ENCODE measurements at regions not wholly inside any gene's neighbourhood (a gene's known extent, or its start where the extent isn't known, plus 50 kb on each side); places are given as distances from the start of the nearest gene placed in this dataset.

DNA sequence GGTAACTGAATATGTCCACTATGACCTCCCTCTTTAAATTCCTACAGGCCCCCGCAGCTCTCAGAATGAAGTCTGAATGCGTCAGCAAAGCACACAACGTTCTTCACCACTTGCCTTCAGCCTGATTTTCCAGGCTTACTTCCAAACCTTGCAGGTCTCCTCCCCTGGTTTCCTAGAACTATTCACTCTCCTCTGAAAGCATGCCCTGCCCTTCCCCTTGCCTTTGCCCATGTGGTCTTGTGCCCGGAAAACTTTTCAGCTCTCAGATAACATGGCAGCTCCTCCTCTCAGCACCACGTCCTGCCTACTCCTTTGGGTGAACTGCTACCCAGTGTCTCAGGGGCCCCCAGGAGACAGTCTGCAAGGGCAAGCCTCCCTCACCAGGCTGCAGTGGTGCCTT lies 268.5 kb upstream of the LDB2 start:
- no peak for DNase-seq

DNA sequence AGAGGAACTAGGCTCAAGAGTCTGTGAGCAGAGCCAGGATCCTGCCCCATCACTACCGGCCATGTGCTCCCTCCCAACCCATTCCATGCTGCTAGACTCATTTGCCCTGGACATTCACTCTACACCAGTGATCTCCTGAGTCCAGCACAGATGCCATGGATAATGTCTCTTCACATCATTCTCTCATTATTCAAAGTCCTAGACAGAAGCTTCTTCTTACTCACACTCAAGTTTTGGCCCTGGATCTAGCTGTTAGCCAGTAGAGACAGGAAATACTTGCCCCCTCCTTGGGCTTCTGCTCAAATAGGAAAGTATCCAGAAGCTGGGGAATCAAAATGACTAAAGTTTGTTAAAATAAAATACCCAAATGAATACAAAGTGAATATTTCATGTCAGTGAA lies 266.8 kb upstream of the LDB2 start:
- no peak for DNase-seq

DNA sequence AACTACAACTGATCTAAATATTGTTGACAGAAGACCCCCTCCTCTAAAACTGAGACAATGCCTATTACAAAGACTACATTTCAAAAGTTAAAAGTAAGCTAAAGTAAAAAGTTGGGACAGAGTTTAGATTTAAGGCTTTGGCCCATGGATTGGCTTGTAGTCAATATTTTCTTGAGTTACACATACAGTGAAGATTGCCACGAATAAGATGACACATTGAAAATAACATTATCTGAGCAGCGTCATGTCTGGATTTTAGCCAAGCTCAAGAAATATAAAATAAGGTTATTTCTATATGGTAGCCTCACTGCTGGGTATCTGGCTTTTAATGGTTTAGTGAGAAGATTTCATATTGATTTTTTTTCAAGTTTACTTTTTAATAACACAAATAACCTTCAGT lies 266.2 kb upstream of the LDB2 start:
- no peak for DNase-seq

DNA sequence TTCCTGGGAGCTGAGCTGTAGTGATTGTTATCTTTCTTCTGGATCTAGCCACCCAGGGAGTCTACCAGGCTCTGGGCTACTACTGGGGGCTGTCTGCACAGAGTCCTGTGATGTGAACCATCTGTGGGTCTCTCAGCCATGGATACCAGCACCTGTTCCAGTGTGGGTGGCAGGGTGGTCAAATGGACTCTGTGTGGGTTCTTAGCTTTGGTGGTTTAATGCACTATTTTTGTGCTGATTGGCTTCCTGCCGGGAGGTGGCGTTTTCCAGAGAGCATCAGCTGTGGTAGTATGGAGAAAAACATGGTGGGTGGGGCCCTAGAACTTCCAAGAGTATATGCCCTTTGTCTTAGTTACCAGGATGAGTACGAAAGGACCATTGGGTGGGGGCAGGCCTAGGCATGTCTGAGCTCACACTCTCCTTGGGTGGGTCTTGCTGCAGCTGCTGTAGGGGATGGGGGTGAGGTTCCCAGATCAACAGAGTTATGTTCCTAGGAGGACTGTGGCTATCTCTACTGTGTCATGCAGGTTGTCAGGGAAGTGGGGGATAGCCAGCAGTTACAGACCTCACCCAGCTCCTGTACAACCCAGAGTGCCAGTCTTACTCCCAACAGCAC lies 264.8 kb upstream of the LDB2 start:
- no peak for DNase-seq

DNA sequence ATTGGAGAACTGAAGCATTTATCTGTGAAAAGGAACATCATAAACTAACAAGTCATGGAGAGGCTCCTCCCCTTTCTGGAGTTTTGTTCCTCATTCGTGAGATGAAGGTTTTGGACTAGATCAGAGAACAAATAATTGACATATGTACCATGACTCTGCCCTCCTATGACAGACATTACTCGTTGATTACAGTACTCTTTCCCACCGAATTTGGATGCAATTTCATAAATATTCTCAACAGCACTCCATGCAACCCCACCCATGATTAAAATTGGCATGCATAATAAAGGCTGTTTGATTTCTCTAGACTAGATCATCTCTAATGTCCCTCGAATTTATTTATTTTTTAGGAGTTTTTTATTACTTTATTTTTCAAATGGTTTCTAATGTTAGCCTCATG lies 258.9 kb upstream of the LDB2 start:
- no peak for DNase-seq

DNA sequence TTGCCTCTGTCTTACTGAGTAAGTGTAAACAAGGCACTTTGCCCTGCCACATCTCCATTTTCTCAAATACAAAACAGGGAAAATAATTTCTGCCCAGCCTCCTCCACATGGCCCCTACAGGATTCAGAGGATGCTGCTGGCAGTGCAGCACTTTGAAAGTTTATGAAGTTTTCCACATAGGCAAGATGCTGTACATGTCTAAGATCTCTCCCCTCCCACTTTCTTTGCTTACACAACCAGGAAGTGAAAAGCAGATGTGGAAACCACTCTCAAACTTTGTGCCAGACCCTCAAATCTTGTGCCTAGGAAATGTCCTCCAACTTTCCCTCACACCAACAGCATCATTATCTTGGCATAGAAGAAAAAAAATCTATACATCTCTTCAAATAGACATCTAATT lies 257.0 kb upstream of the LDB2 start:
- no peak for DNase-seq

DNA sequence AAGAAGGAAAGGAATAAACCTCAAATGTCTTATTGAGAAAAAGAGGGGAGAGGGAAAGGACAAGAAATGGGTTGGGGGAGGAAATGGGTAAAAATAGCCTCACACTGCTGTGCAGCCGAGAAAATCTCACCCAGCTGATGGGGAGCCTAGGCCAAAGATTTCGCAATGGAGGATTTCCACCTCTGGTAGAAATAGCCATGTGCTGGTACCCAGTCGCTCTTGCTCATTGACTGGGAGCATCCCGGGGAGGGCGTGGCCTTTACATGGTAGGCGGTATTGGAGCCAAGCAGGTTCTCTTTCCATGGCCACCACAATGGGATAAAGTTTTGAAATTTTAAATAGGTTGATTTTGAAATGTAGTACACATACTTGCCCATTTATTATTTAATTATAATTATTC lies 255.1 kb upstream of the LDB2 start:
- DNase-seq = no peak

DNA sequence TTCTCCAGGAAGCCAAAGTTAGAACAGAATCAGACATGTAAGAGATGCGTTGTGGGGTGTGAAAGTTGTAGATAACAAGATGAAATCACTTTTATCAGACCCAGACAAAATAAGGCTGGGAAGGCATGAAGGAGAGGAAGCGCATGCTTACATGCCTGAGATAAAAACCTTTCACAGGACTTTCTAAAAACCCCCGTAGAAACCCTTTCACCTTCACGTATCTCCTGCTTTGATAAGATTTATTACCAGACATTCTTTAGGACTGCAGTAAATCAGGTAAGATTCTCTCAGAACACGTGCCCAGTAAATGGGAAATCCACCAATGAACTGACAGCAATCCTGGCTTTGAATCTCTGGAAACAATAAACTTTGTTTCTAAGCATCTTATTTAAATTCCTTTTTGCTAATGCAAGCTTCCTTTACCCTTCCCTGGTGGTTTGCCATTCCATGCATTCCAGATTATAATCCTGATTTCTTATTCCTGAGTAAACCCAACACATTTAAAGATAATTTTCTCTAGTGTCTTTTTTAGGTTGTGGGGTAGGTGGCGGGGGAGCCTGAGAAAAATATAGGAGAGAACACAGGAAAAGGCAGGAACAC lies 254.6 kb upstream of the LDB2 start:
- no peak for DNase-seq

DNA sequence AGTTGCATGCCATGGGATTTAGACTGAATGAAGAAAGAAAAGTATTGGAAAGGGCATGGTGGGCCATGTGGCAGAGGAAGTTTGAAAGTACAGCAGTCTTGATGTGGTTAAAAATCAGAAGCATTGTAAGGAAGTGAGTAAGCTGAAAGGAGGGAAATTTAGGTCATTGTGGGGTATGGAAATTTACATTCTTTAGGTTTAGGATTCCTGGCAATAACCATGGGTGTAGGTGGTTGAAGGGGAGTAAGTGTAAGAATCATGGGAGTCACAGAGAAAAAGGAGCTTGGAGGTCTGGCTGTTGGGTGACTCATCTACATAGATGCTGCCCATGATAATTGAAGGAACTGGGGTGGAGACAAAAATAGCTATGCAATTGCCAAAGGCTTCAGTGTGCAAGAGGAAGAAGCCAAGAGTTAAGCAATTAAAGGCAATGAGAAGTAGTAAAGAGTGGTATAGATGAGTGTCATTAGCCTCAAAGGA lies 243.8 kb upstream of the LDB2 start:
- DNase-seq = no peak

DNA sequence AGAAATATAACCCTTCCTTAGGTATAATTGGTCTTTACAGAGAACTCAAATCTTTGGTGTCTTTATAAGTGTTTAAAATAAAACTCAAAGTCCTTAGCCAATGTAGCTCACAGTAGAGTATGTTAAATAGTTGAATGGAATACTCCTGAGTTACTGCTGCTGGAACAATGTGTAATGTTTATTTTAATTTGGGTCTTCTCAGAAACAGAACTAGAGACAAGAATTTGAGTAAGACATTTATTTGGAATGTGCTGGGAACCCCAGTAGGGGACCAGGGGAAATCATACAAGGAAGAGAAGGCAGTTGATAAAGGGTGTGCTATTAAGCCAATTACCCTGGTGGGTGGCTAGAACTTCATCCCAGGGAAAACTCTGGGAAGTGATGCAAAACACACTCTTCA lies 240.4 kb upstream of the LDB2 start:
- no peak for DNase-seq

DNA sequence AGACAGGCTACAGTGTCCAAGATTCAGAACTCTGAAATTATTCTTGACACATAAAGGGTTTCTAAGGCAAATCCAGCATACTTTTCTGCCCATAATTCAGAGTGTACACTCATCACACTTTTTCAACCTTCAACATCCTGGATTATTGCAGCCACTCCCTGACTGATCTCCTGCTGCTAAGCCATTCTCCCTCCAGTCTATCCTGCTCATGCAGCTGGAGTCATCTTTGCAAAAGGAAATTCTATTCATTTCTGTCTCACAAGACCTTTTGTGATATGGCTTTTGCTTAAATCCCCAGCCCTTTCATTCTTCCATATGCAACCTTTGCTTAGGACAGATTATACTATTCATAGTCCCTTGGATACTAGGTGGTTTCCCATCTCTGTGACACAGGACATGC lies 236.1 kb upstream of the LDB2 start:
- DNase-seq = no peak

DNA sequence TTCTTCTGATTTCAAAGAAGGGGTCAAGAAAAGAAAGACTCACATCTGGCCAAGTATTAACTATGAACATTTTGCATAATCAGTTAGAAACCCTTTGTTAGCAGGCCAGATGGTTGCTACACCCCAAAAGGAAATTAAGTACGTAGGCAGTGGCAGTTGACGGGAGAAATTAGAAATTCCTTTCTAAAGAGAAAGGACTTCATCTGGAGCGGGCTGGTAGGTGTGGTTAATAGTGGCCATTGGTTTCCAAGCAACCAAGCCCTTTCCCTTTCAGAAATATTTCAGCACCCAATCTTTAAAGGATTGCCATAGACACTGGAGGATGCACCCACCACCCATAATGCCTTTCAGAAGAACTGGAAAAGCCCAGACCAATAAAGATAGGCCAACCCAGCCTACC lies 235.7 kb upstream of the LDB2 start:
- DNase-seq = no peak

DNA sequence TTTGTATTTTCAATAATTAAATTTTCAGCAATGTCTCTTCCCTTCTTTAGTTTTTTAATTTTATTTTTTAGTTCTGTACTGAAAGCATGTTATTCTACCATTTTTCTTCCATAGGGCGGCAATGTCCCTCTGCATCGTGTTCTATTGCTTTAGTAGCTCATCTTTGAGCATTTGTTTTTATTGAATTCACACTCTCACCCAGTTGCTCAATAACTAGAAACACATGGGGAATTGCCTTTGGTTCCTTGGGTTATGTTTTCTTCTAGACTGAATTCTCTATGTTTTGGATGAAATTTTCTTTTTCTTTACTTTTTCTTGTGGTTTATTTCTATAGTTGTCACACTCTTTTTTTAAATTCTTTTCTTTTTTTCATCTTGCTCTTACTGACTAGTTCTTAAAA lies 233.8 kb upstream of the LDB2 start:
- DNase-seq = no peak

DNA sequence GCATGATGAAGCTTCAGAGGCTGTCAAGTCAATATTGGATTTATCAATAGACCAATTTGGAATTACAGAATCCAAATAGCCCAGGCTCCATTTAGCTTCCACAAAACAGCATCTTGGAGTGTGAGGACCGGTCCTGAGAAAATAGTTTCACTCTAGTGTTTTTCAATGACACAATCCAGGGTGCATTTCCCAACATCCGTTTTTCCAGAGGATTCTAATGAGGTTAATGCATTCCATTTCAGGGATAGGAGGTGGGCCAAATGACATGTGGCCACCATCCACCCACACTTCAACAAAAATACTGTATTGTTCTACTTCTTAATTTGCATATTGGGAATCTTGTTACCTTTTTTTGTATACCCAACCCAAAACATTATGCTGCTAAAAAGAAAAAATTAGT lies 229.8 kb upstream of the LDB2 start:
- DNase-seq = no peak

DNA sequence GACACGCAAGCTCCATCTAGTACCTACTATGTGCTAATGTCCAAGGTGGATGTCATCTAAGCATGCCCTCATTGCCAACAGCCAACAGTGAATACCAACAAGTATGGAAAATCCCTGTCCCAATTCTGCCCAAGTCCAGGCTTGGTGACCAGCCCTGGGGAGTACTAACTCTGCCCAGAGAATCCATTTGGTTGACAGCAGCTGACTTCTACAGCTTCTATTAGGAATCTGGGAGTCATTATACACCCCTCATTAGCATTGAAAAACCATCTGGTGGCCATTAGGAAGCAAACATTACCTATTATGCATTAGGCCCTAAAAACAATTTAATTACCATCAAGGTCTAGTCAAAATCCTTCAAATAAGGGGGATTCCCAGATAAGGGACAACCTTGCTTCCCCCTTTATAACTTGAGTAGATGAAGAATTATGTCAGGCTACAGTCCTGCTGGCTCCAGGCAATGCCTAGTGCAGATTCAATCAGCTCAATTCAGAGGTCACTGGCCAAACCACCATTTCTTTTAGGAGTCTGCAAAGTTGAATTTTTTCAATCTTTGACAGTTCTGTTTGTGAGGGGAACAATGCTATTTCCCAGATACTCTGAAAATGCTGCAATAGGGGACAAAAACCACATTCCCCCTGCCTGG lies 228.0 kb upstream of the LDB2 start:
- no peak for DNase-seq

DNA sequence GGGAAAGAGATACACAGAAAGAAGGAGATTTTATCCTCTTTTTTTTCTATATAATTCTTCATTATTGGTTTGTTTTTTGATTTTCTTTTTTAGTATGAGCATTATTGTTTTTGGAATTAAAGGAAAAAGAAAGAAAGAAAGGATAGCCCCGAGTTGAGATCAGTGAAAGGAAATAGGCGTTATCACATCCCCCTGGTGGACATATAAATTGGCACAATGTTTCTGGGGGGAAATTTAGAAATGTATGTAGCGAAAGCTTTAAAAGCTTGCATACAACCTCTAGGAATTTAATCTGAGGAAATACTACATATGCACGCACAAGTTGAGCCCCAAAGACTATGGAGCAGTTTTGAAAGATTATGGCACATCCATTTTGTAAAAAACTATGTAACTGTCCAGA lies 226.3 kb upstream of the LDB2 start:
- no peak for DNase-seq

DNA sequence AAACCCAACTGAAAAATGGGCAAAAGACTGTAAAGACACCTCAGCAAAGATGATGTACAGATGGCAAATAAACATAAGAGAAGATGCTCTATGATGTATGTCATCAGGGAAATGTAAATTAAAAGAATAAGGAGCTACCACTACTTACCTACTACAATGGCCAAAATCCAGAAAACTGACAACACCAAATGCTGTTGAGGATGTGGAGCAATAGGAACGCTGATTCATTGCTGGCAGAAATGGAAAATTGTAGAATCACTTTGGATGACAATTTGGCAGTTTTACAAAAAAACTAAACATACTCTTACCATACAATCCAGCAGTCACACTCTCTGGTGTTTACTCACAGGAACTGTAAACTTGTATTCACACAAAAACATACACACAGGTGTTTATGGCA lies 222.3 kb upstream of the LDB2 start:
- DNase-seq = no peak

DNA sequence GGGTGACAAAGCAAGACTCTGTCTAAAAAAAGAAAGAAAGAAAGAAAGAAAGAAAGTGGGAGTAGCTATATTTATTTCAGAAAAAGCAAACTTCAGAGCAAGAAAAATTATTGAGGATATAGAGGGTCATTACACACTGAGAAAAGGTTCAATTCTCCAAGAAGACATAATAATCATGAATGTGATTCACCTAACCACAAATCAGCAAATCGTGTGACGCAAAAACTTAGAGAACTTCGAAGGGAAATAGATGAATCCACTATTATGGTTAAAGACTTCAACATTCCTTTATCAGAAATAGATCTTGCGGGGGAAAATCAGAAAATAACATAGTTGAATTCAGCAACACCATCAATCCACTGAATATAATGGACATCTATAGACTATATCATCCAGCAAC lies 219.3 kb upstream of the LDB2 start:
- no peak for DNase-seq

DNA sequence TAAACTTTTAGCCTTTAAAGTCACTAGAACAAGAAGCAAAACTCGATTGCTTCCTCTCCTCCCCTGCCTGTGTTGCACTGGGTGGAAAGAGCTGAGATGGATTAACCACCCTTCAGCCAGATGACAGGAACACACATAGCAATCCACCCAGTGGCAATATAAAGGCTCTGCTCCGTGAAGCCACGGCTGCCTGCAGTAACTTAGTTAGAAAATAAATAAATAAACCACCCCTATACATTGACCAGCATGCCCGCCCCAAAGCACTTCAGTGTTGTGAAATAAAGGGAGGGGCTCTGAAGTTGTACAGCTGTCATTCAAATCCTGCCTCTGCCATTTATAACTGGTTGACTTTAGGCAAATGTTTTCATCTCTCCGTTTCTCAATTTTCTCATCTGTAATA lies 217.1 kb upstream of the LDB2 start:
- DNase-seq = no peak

DNA sequence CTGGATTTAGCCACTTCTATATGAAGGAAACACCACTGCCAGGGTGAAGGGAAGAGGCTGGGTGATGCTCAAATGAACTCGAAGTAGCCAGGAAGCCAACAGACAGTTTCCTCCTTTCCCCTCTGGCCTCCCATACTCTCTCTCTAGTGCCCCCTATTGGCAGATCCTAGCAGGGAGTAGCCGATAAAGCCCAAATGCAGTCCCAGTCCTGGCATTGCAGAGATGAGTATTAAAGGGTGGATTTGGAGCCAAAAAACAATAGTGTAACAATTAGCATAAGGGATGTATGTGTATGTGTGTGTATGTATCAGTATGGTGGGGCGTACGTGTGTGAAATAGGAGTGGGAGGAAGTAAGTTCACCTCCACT lies 213.8 kb upstream of the LDB2 start:
- DNase-seq = no peak

DNA sequence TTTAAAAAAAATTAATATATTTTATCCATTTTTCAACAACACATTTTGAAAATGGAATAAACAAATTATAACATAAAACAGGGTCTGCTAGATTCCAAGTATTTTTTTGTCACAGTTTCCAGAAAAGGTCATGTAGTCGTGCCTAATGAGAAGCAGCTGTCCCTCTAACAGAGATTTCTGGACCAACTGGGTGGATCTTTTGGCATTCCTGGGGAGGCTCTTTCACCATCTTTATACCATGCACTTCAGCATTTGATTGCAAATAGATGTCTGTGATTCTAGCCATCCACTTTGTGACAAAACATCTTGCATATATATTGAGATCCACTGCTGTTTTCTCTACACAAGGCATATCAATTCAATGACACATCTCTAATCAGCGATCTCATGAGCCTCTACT lies 210.7 kb upstream of the LDB2 start:
- no peak for DNase-seq

DNA sequence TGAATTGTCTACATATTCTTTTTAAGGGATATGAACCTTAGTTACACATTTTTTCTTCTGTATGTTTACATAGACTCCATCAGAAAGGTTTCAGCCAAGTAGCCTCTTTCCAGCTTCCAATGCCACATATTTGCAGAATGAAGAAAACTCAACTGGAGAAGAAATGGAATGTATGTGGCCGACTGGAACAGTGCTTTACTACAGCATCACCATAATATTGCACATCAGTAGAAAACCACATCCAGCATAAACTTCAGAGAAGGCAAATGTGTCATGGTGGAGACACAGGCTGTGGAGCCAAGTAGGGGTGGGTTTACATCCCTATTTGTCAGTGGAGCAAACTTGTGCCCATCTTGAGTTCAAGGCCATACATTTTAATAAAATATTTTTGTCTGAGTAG lies 204.8 kb upstream of the LDB2 start:
- DNase-seq = no peak

DNA sequence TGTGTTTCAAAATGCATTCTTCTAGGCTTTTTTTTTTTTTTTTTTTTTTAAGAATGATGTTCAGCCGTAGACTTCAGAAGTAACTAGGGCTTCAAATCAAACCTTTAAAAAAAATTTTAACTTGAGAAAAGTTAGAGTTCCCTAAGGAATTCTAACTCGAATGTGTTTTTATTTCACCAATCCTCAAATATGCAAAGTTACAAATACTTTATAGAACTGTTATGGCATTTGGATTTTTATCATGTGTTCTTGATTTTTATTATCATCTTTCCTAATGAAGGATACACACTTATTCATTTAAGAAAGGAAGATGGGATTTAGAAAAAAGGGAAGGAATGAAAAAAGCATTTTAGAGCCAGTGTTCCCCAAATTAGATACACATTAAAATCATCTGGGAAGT lies 200.6 kb upstream of the LDB2 start:
- DNase-seq = no peak

DNA sequence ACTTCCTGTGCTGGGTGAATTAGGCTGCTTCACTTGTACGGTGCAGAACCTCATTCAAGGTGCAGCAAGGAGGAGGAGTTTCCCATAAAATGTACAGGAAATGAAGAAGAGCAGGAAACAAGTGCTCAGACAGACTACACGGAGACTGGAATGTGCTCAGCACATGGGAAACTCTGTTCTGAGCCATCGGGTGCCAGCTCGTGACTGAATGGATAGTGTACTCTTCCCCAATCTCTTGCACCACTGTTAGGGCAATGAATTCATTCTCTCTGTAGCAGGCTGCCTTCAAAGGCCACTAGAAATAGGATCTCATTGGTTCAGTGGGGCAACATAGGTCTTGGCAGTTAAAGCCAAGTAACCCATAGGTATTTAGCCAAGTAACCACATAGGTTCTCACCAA lies 200.0 kb upstream of the LDB2 start:
- no peak for DNase-seq

DNA sequence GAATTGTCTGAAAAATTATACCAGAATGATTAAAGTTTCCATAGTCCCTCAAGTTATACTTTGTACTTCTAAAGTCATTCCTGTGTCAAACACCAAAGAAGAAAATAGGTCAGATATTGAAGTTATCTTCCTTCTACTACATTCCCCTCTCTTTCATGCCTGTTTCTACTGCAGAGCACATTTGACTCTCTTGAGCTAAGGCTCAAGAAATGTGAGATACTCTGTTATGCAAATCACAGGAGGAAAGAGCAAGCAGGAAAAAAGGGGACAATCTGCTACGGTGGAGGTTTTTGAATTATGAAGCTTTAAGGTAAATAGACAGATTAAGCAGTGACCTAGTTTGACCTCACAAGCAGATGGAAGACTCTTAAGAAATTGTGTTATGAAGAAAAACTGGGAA lies 198.9 kb upstream of the LDB2 start:
- no peak for DNase-seq
